HG02840 (cell line): ENCODE measurements at regions not wholly inside any gene's neighbourhood (a gene's known extent, or its start where the extent isn't known, plus 50 kb on each side); places are given as distances from the start of the nearest gene placed in this dataset.
"Not testable (repeated sequence)": the region's sequence is repeated elsewhere in the genome, so short reads cannot be mapped to it uniquely, and the experiment has no call there.

Source experiments
- ATAC-seq: cut with Tn5 transposase; IDR thresholded peaks from one replicate; pipeline ENCODE4 v1.9.1; 2021; ENCODE audit warnings: mild to moderate bottlenecking, moderate library complexity, moderate number of reproducible peaks; ENCODE audit not compliant: unreplicated experiment, low FRiP score

DNA sequence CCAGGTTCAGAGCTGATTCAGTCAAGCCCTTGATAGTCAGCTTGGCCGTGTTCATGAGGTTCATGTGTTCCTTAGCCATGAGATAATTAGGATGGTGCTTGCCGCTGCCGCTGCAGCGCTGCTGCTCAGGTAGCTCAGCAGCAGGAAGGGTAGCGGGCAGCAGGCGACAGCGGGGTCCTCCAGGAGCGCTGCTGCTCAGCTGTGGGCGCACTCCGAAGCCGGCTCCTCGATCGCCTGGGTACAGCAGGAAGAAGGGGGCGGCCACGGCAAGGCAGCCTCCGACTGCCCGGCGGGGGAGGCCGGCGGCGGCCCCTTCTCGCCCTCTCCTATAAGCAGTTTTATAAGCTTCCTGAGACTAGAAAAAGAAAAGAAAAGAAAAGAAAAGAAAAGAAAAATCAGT lies 1253.6 kb downstream of the EFNA5 start:
- no peak for ATAC-seq

DNA sequence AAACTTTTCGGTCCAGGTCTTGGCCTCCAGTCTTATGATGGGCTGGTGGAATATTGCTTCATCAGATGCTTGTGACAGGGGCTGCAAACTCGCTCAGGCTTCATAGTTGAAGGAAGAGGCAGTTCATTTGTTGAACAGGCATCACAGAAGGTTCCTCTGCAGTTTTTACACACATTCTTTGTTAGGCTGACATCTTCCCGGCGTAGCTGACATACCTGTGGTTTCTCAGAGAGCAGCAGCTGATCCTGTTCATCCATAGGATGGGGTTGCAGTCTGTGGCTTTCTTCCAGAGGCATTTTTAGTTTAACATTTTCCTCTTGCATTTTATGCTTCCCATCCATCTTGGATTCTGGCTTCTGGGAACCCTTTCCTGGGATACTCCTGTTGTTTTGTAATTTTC lies 1255.2 kb downstream of the EFNA5 start:
- ATAC-seq: no peak

DNA sequence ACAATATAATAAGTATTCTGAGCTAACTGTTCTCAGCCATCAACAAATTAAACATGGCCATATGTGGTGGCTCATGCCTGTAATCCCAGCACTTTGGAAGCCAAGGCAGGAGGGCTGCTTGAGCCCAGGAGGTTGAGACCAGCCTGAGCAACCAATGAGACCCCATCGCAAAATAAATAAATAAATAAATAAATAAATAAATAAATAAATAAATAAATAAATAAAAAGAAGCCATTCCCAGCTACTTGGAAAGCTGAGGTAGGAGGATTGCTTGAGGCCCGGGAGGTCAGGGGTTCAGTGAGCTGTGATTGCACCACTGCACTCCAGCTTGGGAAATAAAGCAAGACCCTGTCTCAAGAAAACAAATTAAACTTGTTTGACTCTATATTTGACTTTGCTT lies 1256.4 kb downstream of the EFNA5 start:
- no peak for ATAC-seq

DNA sequence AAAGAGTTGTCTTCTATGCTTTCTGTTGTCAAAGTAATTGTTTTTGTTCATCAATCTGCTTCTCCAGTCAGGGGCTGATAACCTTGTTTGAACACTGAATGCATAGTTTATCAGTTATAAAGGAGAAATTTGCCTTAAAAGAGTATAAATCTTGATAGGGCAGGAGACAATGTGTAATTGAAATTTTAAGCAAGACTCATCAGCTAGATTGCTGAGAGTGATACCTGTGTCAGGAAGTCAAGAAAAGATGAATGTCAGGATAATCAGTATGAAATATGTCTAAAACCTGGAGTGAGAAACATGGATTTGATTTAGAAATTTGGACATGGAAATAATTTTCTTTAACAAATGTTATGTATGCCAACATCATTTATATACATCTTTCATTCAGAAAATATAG lies 1258.1 kb downstream of the EFNA5 start:
- ATAC-seq: no peak

DNA sequence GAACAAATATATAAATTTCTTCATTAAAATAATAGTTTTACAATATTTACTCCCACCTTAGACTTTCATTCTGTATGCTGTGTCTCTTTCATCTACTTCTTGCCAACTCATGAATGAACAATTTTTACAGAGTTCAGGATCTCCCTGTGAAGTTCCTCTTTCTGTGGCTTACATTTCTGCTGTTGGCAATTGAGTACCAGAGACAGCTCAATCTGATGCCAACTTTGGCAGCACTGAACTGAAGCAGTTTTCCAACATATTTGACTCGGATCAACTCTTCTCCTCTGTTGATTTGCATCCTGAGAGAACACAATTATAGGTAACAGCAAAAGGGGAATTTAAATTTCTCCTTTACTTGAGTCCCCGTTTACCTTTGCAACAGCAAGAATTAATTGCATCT lies 1262.2 kb downstream of the EFNA5 start:
- ATAC-seq: no peak

DNA sequence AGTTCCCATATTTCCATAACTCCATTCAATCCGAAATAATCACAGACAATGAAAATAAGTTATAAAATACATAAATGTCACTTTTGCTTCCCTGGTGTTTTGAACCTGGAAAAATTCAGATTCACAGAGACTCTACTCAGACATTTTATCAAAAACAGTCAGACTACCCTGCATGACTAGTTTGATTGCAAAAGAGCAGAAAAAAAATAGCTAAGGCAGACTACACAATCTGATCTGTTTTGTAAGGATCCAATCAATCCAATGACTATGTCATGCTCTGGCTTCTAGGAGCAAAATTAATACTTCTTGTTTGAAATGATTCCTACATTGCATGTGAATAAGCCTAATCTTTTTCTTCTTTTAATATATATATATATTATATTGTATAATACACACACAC lies 1262.6 kb downstream of the EFNA5 start:
- no peak for ATAC-seq

DNA sequence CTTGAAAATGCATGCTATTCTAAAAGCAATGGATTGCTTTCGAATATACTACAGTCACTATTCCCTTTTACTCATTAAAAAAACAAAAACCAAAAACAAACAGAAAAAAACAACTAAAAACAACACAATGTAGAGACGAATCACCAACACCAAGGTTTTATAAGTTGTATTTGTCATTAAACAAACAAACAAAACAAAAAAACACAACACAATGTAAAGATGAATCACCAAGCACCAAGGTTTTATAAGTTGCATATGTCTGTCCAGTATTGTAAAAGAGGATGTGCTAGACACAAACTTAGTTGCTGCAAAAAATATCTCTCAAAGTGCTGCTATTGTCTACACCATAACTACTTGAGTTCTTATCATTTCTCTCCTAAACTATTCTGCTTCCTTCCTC lies 1269.2 kb downstream of the EFNA5 start:
- no peak for ATAC-seq

DNA sequence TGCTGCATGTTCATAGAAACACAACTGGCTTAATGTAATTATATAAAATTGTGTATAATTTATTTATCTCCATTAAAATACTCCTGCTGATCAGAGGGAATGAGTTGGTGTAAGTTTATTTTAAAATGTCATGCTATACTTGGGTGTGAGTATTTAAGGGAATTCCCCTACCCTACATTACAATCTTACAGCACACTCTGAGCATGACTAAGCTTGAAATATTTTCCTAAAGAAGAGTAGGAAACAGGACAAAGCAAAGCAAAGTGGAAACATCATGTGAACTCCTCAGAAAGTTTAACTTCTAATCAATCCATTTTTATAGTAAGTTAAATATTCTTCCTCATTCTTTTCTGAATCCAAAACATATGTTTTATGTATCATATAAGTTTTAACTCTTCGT lies 1271.3 kb downstream of the EFNA5 start:
- no peak for ATAC-seq

DNA sequence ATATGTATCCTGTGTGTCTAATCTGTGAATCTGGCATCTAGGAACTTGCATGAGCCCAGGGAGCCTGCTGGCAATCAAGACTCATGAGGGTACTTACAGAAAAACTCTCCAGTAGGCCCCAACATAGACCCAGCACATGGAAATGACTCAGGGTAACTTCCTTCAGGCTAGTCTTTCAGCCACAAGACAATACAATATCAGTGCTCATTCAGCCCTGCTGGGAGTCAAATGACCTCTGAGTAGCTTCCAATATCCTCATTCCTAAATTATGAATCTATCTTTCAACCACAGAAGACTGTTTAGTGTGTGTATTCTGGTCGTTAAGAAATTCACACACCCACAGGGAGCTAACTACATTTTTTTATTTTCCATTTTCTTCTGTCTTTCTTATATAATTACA lies 1273.0 kb downstream of the EFNA5 start:
- ATAC-seq: no peak

DNA sequence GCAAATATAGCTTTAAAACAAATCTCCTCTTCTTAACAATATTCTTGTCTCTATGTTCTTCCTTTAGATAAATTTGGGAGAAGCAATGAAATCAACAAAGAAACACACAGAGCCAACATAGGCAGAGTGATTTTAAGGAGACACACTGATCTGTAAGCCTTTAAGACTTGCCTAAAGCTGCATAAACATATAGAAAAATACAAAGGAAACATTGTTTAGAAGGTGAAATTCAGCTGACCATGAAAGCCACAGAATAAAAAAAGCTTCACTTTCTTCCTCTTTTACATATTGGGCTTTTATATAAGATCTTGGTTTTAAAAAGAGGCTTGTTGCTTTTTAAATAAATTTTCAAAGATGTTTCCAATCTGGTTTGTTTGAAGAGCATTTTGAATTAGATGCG lies 1277.5 kb downstream of the EFNA5 start:
- no peak for ATAC-seq

DNA sequence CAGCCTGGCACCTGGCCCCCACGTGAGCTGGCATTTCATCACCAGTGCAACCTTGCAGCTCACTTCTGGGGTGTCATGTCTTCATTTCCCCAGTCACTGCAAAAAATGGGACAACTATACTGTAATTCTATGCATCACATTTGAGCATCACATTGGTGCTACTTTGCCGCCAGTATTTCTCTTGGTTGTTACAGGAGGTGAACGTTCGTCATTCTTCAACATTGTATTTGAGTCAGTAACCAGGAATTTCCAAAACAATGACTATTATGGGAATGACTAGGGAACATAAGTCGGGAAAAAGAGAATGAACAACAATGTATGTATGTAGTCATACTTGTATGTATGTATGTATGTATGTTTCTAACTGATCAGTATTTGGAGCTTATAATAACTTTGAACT lies 1278.0 kb downstream of the EFNA5 start:
- no peak for ATAC-seq

DNA sequence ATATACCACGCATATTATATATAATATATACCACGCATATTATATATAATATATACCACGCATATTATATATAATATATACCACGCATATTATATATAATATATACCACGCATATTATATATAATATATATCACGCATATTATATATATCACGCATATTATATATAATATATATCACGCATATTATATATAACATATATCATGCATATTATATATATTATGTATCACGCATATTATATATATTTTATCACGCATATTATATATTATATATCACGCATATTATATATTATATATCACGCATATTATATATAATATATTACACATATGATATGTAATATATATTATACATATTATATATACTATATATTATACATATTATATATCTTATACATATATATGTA lies 1283.0 kb downstream of the EFNA5 start:
- ATAC-seq: not testable (repeated sequence)

DNA sequence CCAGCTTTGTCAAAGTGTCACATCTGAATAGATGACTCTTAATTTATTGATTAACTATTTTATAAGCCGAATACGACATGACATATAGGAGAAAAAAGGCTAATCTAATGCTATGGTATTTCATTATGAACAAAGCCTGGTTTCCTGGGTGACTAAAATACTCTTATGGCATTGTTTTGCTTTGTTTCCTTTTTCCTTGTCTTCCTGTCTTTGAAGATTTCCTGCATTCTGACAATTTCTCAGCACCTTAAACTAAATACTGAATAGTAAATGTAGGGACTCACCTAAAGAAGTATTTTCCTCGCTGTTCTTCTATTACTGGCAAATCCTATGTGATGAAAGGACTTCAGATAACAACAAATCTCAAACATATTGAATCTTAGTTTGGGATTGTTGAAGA lies 1284.5 kb downstream of the EFNA5 start:
- no peak for ATAC-seq

DNA sequence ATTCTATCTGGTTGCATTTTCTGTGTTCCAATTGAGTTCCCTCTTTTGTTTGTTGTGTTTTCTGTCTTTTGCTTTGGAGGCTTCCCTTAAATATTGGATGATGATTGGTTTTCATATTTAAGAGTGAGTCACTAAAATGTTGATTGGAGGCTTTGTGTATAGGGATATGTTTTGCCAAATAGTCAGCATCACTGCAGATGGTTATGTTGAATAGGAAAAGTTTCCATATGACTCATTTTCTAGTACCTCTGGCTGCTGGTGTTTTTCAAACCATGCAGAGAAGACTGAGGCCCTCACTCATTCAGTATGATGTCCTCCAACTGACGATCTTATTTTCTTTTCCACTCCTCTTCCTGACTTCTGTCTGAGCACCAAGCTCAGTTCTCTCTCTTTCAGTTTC lies 1290.0 kb downstream of the EFNA5 start:
- ATAC-seq: no peak

DNA sequence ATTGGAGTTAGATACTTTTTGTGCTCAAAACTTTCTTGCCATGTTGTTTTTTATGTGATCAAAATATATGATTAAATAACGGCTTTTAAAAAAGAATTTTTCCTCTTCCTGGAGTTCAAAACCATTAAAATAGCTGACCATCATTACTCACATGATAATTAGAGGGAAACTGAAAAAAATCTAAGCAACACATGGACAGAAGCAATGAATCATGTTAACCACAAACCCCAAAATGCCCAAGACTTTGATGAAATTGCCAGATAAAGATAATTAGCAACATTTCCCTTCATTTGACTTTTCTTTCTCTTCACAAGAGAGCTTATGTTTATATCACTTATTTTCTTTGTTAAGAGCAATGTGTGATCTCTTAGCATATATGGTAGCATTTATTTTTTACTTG lies 1294.2 kb downstream of the EFNA5 start:
- ATAC-seq: no peak

DNA sequence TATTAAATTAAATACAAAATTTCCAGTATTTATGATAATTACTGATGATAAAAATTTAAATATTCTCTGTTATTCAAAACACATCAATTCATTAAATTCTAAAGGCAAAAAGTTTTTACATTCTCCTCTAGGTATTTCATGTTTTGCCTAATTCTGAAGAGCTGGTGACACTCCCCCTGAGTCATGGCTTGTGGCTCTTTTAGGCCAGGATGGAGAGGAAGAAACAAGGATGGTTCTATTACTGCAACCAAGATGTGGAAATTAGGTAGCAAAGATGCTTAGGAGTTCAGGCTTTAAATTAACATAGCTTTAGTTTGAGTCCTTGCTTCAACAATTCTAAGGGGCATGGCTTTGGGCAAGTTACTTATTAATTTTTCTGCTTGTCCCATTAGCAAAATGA lies 1295.8 kb downstream of the EFNA5 start:
- ATAC-seq: no peak

DNA sequence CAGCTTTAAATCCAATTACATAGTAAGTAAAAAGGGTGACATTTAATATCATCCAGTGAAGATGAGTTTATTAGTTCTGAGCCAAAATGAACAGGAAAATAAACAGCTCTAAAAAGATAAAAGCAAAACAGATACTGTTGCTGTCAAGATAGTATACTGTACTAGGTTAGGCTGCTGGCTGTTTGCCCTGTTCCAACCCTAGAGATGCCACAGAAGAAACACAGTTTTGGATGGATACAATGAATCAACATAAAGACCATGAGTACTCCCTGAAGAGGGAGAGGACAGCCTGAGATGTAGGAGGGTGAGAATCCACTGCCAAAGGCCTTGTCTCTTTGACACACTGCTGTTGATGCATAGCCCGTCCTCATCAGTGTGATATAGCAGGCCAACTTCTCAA lies 1302.7 kb downstream of the EFNA5 start:
- no peak for ATAC-seq

DNA sequence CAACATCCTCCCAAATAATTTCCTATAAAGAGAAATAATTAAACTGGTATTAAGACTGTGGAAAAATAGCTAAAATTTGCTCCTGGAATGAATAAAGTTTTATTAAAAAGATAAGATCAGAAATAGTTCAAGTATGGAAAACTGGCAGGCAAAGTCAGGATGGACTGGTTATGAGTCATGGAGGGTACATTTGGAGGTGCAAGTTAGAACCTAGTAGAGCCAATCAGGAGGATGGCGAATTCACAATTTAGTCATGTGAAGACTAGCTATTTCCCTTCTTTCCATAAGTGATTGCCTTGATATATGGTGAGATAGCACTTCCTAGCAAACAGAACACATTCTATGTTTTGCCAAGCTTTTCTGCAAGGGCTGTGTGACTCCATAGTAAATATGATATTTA lies 1303.5 kb downstream of the EFNA5 start:
- no peak for ATAC-seq

DNA sequence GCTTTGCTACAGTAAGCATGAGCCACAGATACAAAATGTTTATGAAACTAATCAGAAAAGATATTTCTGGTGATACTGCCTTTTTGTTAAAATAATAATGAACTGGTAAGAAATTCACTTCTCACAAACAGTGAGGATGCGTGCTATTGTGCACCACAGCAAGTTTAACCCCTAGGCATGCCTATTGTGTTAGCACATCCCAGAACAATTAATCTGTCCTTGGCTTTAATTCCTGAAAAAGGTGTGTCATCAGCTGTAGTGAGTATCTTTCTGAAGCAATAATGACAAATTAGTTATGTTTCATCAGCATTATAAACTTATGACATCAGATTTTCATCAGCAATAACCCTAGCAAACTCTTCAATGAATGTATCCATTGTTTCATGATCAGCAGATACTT lies 1307.2 kb downstream of the EFNA5 start:
- ATAC-seq: no peak

DNA sequence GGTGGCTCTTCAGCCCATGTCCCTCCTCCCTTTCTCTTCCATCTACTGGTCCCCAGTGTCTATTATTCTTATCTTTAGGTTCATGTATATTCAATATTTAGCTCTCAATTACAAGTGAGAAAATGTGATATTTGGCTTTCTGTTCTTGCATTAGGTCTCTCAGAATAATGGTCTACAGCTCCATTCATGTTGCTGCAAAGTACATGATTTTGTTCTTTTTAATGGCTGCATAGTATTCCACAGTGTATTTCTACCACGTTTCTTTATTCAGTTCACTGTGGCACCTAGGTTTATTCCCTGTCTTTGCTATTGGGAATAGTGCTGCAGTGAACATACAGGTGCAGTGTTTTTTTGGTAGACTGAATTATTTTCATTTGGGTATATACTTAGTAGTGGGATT lies 1308.8 kb downstream of the EFNA5 start:
- no peak for ATAC-seq

DNA sequence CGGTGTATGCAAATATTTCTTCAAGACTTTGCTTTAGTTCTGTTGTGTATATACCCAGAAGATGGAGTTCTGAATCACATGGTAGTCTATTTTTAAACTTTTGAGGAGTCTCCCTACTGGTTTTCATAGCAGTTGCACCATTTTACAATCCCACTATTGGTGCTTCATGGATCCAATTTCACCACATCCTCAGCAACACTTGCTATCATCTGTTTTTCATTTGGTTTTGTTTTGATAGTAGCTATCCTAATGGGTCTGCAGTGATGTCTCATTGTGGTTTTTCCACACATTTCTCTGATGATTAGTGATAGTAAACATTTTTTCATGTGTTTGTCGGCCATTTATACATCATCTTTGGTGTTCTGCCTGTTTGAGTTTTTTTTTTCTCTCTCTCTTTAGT lies 1339.3 kb downstream of the EFNA5 start:
- no peak for ATAC-seq

DNA sequence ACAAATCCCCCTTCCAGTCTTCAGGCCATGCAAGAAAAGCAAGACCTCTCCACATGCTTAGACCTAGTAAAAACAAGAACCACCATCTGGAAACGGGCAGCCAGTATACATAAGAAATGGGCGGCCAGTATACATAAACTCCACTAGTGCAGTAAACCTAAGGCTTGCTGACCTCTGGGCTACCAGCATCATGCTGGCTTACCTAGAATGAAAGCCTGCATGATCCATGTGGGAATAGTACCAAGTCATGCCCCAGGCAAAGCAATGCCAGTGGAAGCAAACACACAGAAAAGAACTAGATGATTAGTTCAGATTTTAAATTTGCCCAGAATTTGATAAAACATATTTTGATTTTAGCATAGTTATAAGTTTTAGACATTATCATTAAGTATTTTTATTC lies 1346.4 kb downstream of the EFNA5 start:
- ATAC-seq: no peak

DNA sequence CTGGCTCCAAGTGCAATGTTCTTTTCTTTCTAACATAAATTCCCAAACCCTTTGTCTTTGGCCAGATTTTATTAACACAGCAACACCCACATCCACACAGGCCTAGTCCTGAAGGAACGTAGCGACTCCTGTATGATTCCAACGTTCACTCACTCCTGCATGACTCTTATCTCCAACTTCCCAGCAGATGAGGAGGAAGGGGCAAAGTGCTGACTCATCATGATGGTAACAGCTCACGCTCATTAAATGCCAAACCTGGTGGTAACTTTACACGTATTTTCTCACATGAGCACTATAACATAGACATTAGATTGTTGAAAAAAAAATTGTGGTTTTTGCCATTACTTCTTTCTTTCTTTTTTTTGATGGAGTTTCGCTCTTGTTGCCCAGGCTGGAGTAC lies 1349.5 kb downstream of the EFNA5 start:
- ATAC-seq: no peak
